ENCODE measurements at regions not wholly inside any gene's neighbourhood (a gene's known extent, or its start where the extent isn't known, plus 50 kb on each side); places are given as distances from the start of the nearest gene placed in this dataset.

DNA sequence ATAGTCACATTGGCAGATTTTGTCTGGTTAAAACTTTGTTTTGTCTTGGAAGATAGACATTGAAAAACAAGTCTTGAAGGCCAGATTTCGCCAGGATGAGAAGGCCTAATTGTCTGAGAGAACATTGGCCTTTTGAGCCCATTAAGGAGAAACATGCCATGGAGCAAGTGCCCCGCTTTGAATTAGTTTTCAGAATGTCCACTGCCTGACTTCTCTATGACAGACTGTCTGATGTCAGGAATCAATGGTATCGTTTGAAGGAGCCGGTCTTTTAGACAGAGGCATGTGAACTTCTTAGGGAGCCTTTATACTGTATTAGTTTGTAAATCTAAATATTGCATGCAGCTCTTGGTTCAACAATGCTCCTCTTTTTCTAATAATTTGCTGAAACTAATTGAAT is 155.9 kb downstream of the DLEU7 start:
- no peak overlapping the region for H3K4me3 ChIP-seq (ENCODE audit: low read depth, low read length)
- TF ChIP-seq, protein P1, sequence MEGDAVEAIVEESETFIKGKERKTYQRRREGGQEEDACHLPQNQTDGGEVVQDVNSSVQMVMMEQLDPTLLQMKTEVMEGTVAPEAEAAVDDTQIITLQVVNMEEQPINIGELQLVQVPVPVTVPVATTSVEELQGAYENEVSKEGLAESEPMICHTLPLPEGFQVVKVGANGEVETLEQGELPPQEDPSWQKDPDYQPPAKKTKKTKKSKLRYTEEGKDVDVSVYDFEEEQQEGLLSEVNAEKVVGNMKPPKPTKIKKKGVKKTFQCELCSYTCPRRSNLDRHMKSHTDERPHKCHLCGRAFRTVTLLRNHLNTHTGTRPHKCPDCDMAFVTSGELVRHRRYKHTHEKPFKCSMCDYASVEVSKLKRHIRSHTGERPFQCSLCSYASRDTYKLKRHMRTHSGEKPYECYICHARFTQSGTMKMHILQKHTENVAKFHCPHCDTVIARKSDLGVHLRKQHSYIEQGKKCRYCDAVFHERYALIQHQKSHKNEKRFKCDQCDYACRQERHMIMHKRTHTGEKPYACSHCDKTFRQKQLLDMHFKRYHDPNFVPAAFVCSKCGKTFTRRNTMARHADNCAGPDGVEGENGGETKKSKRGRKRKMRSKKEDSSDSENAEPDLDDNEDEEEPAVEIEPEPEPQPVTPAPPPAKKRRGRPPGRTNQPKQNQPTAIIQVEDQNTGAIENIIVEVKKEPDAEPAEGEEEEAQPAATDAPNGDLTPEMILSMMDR (IDR thresholded peaks at IDR 0.05; ENCODE audit: borderline replicate concordance, insufficient read depth, low read depth, low read length), result no peak

DNA sequence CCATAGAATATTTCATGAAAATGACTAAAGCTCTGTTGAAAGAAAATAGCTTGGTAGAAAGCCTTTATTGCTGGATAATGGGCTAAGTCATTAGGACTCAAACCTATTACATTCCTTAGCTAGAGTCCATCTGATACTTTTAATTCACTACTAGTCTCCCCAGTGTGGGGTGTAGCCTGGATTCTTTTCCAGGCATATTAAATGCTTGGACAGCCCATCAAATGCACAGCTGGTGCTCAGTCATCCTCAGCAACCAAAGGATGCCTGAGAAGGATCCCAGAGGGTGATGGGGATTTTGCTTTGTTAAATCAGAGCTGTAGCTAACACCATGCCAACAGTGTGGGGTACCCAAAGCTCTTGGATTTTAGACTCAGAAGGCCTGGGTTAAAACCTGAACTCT is 153.5 kb downstream of the DLEU7 start:
- H3K4me3 ChIP-seq (ENCODE audit: low read depth, low read length), result no peak overlapping the region
- TF ChIP-seq, protein P1 (IDR thresholded peaks at IDR 0.05; ENCODE audit: borderline replicate concordance, insufficient read depth, low read depth, low read length), result no peak

DNA sequence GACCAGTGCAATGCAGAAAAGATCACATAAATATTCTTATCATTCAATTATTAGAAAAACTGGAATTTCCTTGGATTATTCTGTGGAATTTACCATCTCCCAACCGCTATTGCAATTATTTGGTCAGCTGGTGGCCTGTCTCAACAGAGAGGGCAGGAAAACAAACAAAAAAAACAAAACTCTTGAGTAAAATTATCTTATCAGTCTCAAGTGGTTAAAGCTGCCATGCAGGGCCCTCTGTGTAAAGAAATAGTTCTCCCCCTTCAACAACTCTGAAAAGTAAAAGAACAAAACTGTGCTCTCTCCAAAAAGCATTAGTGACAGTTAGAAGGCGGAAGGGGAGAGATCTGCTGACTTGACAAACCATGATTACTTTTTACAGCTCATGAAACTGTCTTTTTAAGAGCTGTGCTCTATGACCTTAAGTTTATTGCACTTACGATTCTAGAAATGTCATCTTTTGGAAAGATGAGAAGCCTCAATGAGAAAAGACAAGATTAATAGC is 152.3 kb downstream of the DLEU7 start:
- no peak overlapping the region for H3K4me3 ChIP-seq (ENCODE audit: low read depth, low read length)
- TF ChIP-seq, protein P1 (IDR thresholded peaks at IDR 0.05; ENCODE audit: borderline replicate concordance, insufficient read depth, low read depth, low read length), result no peak

DNA sequence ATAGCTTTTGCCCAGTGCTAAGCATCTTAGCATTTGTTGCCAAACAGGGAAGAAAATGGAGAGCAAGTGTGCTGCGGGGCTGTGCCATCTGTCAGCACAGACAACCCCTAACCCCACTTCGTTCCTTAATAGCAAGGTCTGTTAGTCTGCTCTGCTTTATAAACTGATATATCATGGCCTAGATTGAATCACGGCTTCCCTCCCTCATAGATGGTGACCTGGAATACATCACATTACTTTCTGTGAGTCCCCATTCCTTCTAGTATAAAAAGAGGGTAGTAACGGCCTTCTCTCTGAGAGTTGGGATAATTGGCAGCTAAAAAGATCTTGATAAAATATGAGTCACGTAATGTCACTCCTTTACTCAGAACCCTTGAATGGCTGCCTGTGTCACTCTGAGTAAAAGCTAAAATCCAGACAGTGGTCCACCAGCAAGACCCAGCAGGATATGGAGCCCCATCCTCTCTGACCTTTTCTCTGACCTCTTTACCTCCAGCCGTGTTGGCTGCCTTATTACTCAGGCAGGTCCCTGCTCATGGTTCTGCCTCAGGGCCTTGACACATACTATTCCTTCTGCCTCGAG is 151.7 kb downstream of the DLEU7 start:
- TF ChIP-seq, protein P1 (IDR thresholded peaks at IDR 0.05; ENCODE audit: borderline replicate concordance, insufficient read depth, low read depth, low read length), result no peak
- H3K4me3 ChIP-seq (ENCODE audit: low read depth, low read length), result no peak overlapping the region

DNA sequence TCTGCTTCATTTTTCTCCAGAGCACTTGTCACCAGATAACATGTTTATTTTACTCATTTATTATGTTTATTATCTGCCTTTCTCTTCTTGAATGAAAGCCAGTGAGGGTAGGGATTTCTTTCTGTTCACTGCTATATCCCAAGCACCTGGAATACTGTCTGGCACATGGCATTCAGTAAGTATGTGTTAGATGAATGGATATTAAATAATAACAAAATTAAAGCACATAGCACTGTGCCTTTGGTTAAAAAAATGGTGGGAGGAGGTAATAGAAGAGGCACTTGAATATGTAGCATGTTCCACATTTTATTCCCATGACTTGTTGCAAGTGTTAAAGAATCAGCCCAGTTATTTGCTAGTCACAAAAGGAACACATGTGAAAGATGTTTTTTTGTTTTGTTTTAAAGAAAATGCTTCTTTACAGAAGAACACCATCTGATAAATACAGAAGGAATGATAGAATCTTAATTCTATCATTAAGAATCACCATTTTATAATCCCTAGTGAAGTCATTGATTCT is 151.0 kb downstream of the DLEU7 start:
- TF ChIP-seq, protein P1 (IDR thresholded peaks at IDR 0.05; ENCODE audit: borderline replicate concordance, insufficient read depth, low read depth, low read length), result no peak
- no peak overlapping the region for H3K4me3 ChIP-seq (ENCODE audit: low read depth, low read length)

DNA sequence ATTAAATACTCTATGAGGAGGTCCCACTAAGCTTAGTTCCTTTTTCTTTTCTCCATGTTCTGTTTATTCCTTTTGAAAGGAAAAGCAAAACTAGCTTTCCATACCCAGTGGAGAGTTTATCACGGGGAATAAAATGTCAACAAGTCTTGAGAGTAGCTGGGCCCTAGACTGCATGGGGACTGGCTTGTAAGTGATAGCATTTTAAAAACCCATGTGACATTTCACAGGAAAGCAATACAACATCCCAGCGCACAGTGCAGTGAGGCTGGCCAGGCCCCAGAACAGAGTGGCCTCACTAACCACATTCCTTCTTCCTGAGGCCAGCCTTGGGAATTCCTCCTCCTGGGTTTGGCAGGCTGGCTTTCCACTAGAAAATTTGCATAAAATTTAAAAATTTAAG is 149.8 kb downstream of the DLEU7 start:
- TF ChIP-seq, protein P1 (IDR thresholded peaks at IDR 0.05; ENCODE audit: borderline replicate concordance, insufficient read depth, low read depth, low read length), result no peak
- H3K4me3 ChIP-seq (ENCODE audit: low read depth, low read length), result no peak overlapping the region
